ENCODE measurements at regions not wholly inside any gene's neighbourhood (a gene's known extent, or its start where the extent isn't known, plus 50 kb on each side); places are given as distances from the start of the nearest gene placed in this dataset.

GRCh38 chr6:139871803-139872510 is 497.5 kb upstream of the CITED2 start:
- Histone ChIP-seq H3K36me3 (ENCODE audit: insufficient read depth, low read length) (no peaks in the 10 kb centered on the region), H3K4me2 (ENCODE audit: low read length) (no peak overlapping the region), H3K9me3 (replicated peaks; ENCODE audit: low read length) (no peaks in the 10 kb centered on the region), H3K27me3 (ENCODE audit: control insufficient read depth, insufficient read depth, low read length) (no peaks in the 10 kb centered on the region), H3K9ac (ENCODE audit: low read depth, low read length) (no peak overlapping the region), H3K4me1 (ENCODE audit: control insufficient read depth, insufficient read depth, low read length) (no peaks in the 10 kb centered on the region), H3K4me3 (ENCODE audit: low read length) (no peak overlapping the region)

- H3K9ac ChIP-seq (ENCODE audit: low read depth, low read length), result no peak overlapping the region
- H3K27me3 ChIP-seq (ENCODE audit: control insufficient read depth, insufficient read depth, low read length), result no peaks in the 10 kb centered on the region
- H3K4me3 ChIP-seq (ENCODE audit: low read length), result no peak overlapping the region
- H3K9me3 ChIP-seq (replicated peaks; ENCODE audit: low read length), result no peaks in the 10 kb centered on the region
- no peaks in the 10 kb centered on the region for H3K4me1 ChIP-seq (ENCODE audit: control insufficient read depth, insufficient read depth, low read length)
- H3K4me2 ChIP-seq (ENCODE audit: low read length), result no peak overlapping the region
- H3K36me3 ChIP-seq (ENCODE audit: insufficient read depth, low read length), result no peaks in the 10 kb centered on the region
These were observed 496.8 kb upstream of the CITED2 start for GRCh38 chr6:139871165-139871710.

GRCh38 chr6:139868576-139868975 is 494.1 kb upstream of the CITED2 start:
- peaks cover under 1% of the 10 kb centered on the region for H3K4me1 ChIP-seq (ENCODE audit: control insufficient read depth, insufficient read depth, low read length)
- no peak overlapping the region for H3K4me3 ChIP-seq (ENCODE audit: low read length)
- no peaks in the 10 kb centered on the region for H3K9me3 ChIP-seq (replicated peaks; ENCODE audit: low read length)
- H3K9ac ChIP-seq (ENCODE audit: low read depth, low read length), result no peak overlapping the region
- no peak overlapping the region for H3K4me2 ChIP-seq (ENCODE audit: low read length)
- no peaks in the 10 kb centered on the region for H3K27me3 ChIP-seq (ENCODE audit: control insufficient read depth, insufficient read depth, low read length)
- no peaks in the 10 kb centered on the region for H3K36me3 ChIP-seq (ENCODE audit: insufficient read depth, low read length)

GRCh38 chr6:139863964-139864363 is 489.5 kb upstream of the CITED2 start:
- Histone ChIP-seq H3K9me3 (replicated peaks; ENCODE audit: low read length) (no peaks in the 10 kb centered on the region), H3K4me2 (ENCODE audit: low read length) (no peak overlapping the region), H3K4me3 (ENCODE audit: low read length) (no peak overlapping the region), H3K36me3 (ENCODE audit: insufficient read depth, low read length) (no peaks in the 10 kb centered on the region), H3K27me3 (ENCODE audit: control insufficient read depth, insufficient read depth, low read length) (no peaks in the 10 kb centered on the region), H3K9ac (ENCODE audit: low read depth, low read length) (no peak overlapping the region), H3K4me1 (ENCODE audit: control insufficient read depth, insufficient read depth, low read length) (peaks cover 7% of the 10 kb centered on the region)

GRCh38 chr6:139863346-139863745 is 488.9 kb upstream of the CITED2 start:
- no peak overlapping the region for H3K4me2 ChIP-seq (ENCODE audit: low read length)
- H3K9me3 ChIP-seq (replicated peaks; ENCODE audit: low read length), result no peaks in the 10 kb centered on the region
- no peaks in the 10 kb centered on the region for H3K36me3 ChIP-seq (ENCODE audit: insufficient read depth, low read length)
- H3K4me3 ChIP-seq (ENCODE audit: low read length), result no peak overlapping the region
- no peaks in the 10 kb centered on the region for H3K27me3 ChIP-seq (ENCODE audit: control insufficient read depth, insufficient read depth, low read length)
- H3K4me1 ChIP-seq (ENCODE audit: control insufficient read depth, insufficient read depth, low read length), result peaks cover 7% of the 10 kb centered on the region
- H3K9ac ChIP-seq (ENCODE audit: low read depth, low read length), result no peak overlapping the region

GRCh38 chr6:139862311-139862710 is 487.9 kb upstream of the CITED2 start:
- H3K9me3 ChIP-seq (replicated peaks; ENCODE audit: low read length), result no peaks in the 10 kb centered on the region
- H3K27me3 ChIP-seq (ENCODE audit: control insufficient read depth, insufficient read depth, low read length), result no peaks in the 10 kb centered on the region
- H3K4me3 ChIP-seq (ENCODE audit: low read length), result no peak overlapping the region
- peaks cover 7% of the 10 kb centered on the region for H3K4me1 ChIP-seq (ENCODE audit: control insufficient read depth, insufficient read depth, low read length)
- no peaks in the 10 kb centered on the region for H3K36me3 ChIP-seq (ENCODE audit: insufficient read depth, low read length)
- H3K9ac ChIP-seq (ENCODE audit: low read depth, low read length), result no peak overlapping the region
- no peak overlapping the region for H3K4me2 ChIP-seq (ENCODE audit: low read length)

- Histone ChIP-seq H3K4me1 (ENCODE audit: control insufficient read depth, insufficient read depth, low read length) (peaks cover 20% of the 10 kb centered on the region), H3K36me3 (ENCODE audit: insufficient read depth, low read length) (no peaks in the 10 kb centered on the region), H3K4me3 (ENCODE audit: low read length) (no peak overlapping the region), H3K9me3 (replicated peaks; ENCODE audit: low read length) (no peaks in the 10 kb centered on the region), H3K9ac (ENCODE audit: low read depth, low read length) (no peak overlapping the region), H3K27me3 (ENCODE audit: control insufficient read depth, insufficient read depth, low read length) (no peaks in the 10 kb centered on the region), H3K4me2 (ENCODE audit: low read length) (no peak overlapping the region)
These were observed 485.8 kb upstream of the CITED2 start for GRCh38 chr6:139860203-139860602.

GRCh38 chr6:139858429-139858828 is 484.0 kb upstream of the CITED2 start:
- no peaks in the 10 kb centered on the region for H3K36me3 ChIP-seq (ENCODE audit: insufficient read depth, low read length)
- H3K9ac ChIP-seq (ENCODE audit: low read depth, low read length), result no peak overlapping the region
- H3K4me3 ChIP-seq (ENCODE audit: low read length), result no peak overlapping the region
- no peaks in the 10 kb centered on the region for H3K9me3 ChIP-seq (replicated peaks; ENCODE audit: low read length)
- H3K27me3 ChIP-seq (ENCODE audit: control insufficient read depth, insufficient read depth, low read length), result no peaks in the 10 kb centered on the region
- H3K4me1 ChIP-seq (ENCODE audit: control insufficient read depth, insufficient read depth, low read length), result peaks cover 21% of the 10 kb centered on the region
- H3K4me2 ChIP-seq (ENCODE audit: low read length), result no peak overlapping the region

GRCh38 chr6:139857143-139857542 is 482.7 kb upstream of the CITED2 start:
- Histone ChIP-seq H3K4me2 (ENCODE audit: low read length) (no peak overlapping the region), H3K36me3 (ENCODE audit: insufficient read depth, low read length) (no peaks in the 10 kb centered on the region), H3K9ac (ENCODE audit: low read depth, low read length) (no peak overlapping the region), H3K4me1 (ENCODE audit: control insufficient read depth, insufficient read depth, low read length) (peaks cover 29% of the 10 kb centered on the region), H3K9me3 (replicated peaks; ENCODE audit: low read length) (no peaks in the 10 kb centered on the region), H3K4me3 (ENCODE audit: low read length) (no peak overlapping the region), H3K27me3 (ENCODE audit: control insufficient read depth, insufficient read depth, low read length) (no peaks in the 10 kb centered on the region)

GRCh38 chr6:139856562-139856961 is 482.1 kb upstream of the CITED2 start:
- Histone ChIP-seq H3K27me3 (ENCODE audit: control insufficient read depth, insufficient read depth, low read length) (no peaks in the 10 kb centered on the region), H3K36me3 (ENCODE audit: insufficient read depth, low read length) (no peaks in the 10 kb centered on the region), H3K4me2 (ENCODE audit: low read length) (no peak overlapping the region), H3K9me3 (replicated peaks; ENCODE audit: low read length) (no peaks in the 10 kb centered on the region), H3K4me1 (ENCODE audit: control insufficient read depth, insufficient read depth, low read length) (peaks cover 32% of the 10 kb centered on the region), H3K9ac (ENCODE audit: low read depth, low read length) (no peak overlapping the region), H3K4me3 (ENCODE audit: low read length) (no peak overlapping the region)

GRCh38 chr6:139855671-139856311 is 481.3 kb upstream of the CITED2 start:
- Histone ChIP-seq H3K36me3 (ENCODE audit: insufficient read depth, low read length) (no peaks in the 10 kb centered on the region), H3K9ac (ENCODE audit: low read depth, low read length) (peak overlapping the region; percentile 21), H3K4me3 (ENCODE audit: low read length) (no peak overlapping the region), H3K27me3 (ENCODE audit: control insufficient read depth, insufficient read depth, low read length) (no peaks in the 10 kb centered on the region), H3K9me3 (replicated peaks; ENCODE audit: low read length) (no peaks in the 10 kb centered on the region), H3K4me2 (ENCODE audit: low read length) (peak overlapping the region; percentile 22), H3K4me1 (ENCODE audit: control insufficient read depth, insufficient read depth, low read length) (peaks cover 32% of the 10 kb centered on the region)

Data from skeletal muscle satellite cell (primary cell).